ENCODE measurements at regions not wholly inside any gene's neighbourhood (a gene's known extent, or its start where the extent isn't known, plus 50 kb on each side); places are given as distances from the start of the nearest gene placed in this dataset.

GRCh38 chr5:68478301-68479095 is 262.9 kb downstream of the PIK3R1 start:
- Histone ChIP-seq H3K27me3 (replicated peaks) (no peaks in the 10 kb centered on the region), H3K36me3 (replicated peaks) (no peaks in the 10 kb centered on the region), H3K4me3 (ENCODE audit: low read depth, low read length) (no peak overlapping the region), H3K27ac (no peak overlapping the region)
- no peak for DNase-seq
- in situ Hi-C loops (cut with HindIII; ENCODE audit: low pct_ligation_motif_present, low sequenced_read_pairs), result no loop called here
- TF ChIP-seq CTCF (IDR thresholded peaks at IDR 0.05; ENCODE audit: low read depth, low read length, missing control alignments), result no peak

GRCh38 chr5:68479524-68479923 is 264.0 kb downstream of the PIK3R1 start:
- H3K4me3 ChIP-seq (ENCODE audit: low read depth, low read length), result no peak overlapping the region
- no peaks in the 10 kb centered on the region for H3K36me3 ChIP-seq (replicated peaks)
- no peaks in the 10 kb centered on the region for H3K27me3 ChIP-seq (replicated peaks)
- no peak for DNase-seq
- H3K27ac ChIP-seq, result no peak overlapping the region
- in situ Hi-C loops (cut with HindIII; ENCODE audit: low pct_ligation_motif_present, low sequenced_read_pairs), result no loop called here
- TF ChIP-seq CTCF (IDR thresholded peaks at IDR 0.05; ENCODE audit: low read depth, low read length, missing control alignments), result no peak

- no peak for TF ChIP-seq CTCF (IDR thresholded peaks at IDR 0.05; ENCODE audit: low read depth, low read length, missing control alignments)
- in situ Hi-C loops (cut with HindIII; ENCODE audit: low pct_ligation_motif_present, low sequenced_read_pairs), result no loop called here
- Histone ChIP-seq H3K27me3 (replicated peaks) (no peaks in the 10 kb centered on the region), H3K4me3 (ENCODE audit: low read depth, low read length) (no peak overlapping the region), H3K27ac (no peak overlapping the region), H3K36me3 (replicated peaks) (no peaks in the 10 kb centered on the region)
- no peak for DNase-seq
Measured at GRCh38 chr5:68480335-68480940, 264.9 kb downstream of the PIK3R1 start.

GRCh38 chr5:68482199-68482598 is 266.6 kb downstream of the PIK3R1 start:
- no peak for DNase-seq
- in situ Hi-C loops (cut with HindIII; ENCODE audit: low pct_ligation_motif_present, low sequenced_read_pairs), result no loop called here
- Histone ChIP-seq H3K4me3 (ENCODE audit: low read depth, low read length) (no peak overlapping the region), H3K27ac (no peak overlapping the region), H3K27me3 (replicated peaks) (no peaks in the 10 kb centered on the region), H3K36me3 (replicated peaks) (no peaks in the 10 kb centered on the region)
- no peak for TF ChIP-seq CTCF (IDR thresholded peaks at IDR 0.05; ENCODE audit: low read depth, low read length, missing control alignments)

GRCh38 chr5:68484307-68485068 is 268.9 kb downstream of the PIK3R1 start:
- TF ChIP-seq CTCF (IDR thresholded peaks at IDR 0.05; ENCODE audit: low read depth, low read length, missing control alignments), result no peak
- Histone ChIP-seq H3K27ac (peak overlapping the region; percentile 32), H3K36me3 (replicated peaks) (no peaks in the 10 kb centered on the region), H3K27me3 (replicated peaks) (no peaks in the 10 kb centered on the region), H3K4me3 (ENCODE audit: low read depth, low read length) (no peak overlapping the region)
- peak; percentile 20 for DNase-seq
- in situ Hi-C loops (cut with HindIII; ENCODE audit: low pct_ligation_motif_present, low sequenced_read_pairs), result no loop called here
